ENCODE measurements at regions not wholly inside any gene's neighbourhood (a gene's known extent, or its start where the extent isn't known, plus 50 kb on each side); places are given as distances from the start of the nearest gene placed in this dataset.
"Not testable (repeated sequence)": the region's sequence is repeated elsewhere in the genome, so short reads cannot be mapped to it uniquely, and the experiment has no call there.

- no peak for DNase-seq
Observed at GRCh38 chr14:81584495-81584894, 50.8 kb upstream of the SEL1L start.

- no peak for DNase-seq
Observed at GRCh38 chr14:81589381-81590065, 55.9 kb upstream of the SEL1L start.

GRCh38 chr14:81591266-81591665 is 57.6 kb upstream of the SEL1L start:
- DNase-seq, result no peak

GRCh38 chr14:81594012-81594411 is 60.4 kb upstream of the SEL1L start:
- peak; percentile 8 to 10 for DNase-seq

GRCh38 chr14:81605660-81606059 is 72.0 kb upstream of the SEL1L start:
- DNase-seq, result no peak

- no peak for DNase-seq
Observed at GRCh38 chr14:81613341-81614045, 79.8 kb upstream of the SEL1L start.

- DNase-seq, result not testable (repeated sequence)
Observed at GRCh38 chr14:81614302-81614701, 80.6 kb upstream of the SEL1L start.

- DNase-seq, result no peak
Observed at GRCh38 chr14:81618695-81619094, 85.0 kb upstream of the SEL1L start.

- DNase-seq, result no peak
Observed at GRCh38 chr14:81619816-81620215, 86.2 kb upstream of the SEL1L start.

- not testable (repeated sequence) for DNase-seq
Observed at GRCh38 chr14:81623771-81624396, 90.2 kb upstream of the SEL1L start.

GRCh38 chr14:81625343-81625742 is 91.7 kb upstream of the SEL1L start:
- peak in 1 of 2 experiments; percentile 24 for DNase-seq

- DNase-seq, result no peak
Observed at GRCh38 chr14:81632157-81632556, 98.5 kb upstream of the SEL1L start.

GRCh38 chr14:81633496-81633895 is 99.8 kb upstream of the SEL1L start:
- no peak for DNase-seq

GRCh38 chr14:81637639-81638038 is 104.0 kb upstream of the SEL1L start:
- DNase-seq, result no peak

- DNase-seq, result no peak
Observed at GRCh38 chr14:81638656-81639280, 105.1 kb upstream of the SEL1L start.

GRCh38 chr14:81653626-81654025 is 120.0 kb upstream of the SEL1L start:
- DNase-seq, result no peak

GRCh38 chr14:81655423-81656314 is 122.0 kb upstream of the SEL1L start:
- no peak for DNase-seq

GRCh38 chr14:81656811-81657210 is 123.2 kb upstream of the SEL1L start:
- DNase-seq, result no peak

GRCh38 chr14:81662066-81662465 is 128.4 kb upstream of the SEL1L start:
- no peak for DNase-seq

GRCh38 chr14:81662570-81663197 is 129.0 kb upstream of the SEL1L start:
- no peak for DNase-seq

GRCh38 chr14:81668626-81669274 is 135.1 kb upstream of the SEL1L start:
- DNase-seq, result no peak

- DNase-seq, result no peak
Observed at GRCh38 chr14:81669308-81669707, 135.7 kb upstream of the SEL1L start.

All from NCI-H1930 (cell line).